ENCODE measurements at regions not wholly inside any gene's neighbourhood (a gene's known extent, or its start where the extent isn't known, plus 50 kb on each side); places are given as distances from the start of the nearest gene placed in this dataset.

DNA sequence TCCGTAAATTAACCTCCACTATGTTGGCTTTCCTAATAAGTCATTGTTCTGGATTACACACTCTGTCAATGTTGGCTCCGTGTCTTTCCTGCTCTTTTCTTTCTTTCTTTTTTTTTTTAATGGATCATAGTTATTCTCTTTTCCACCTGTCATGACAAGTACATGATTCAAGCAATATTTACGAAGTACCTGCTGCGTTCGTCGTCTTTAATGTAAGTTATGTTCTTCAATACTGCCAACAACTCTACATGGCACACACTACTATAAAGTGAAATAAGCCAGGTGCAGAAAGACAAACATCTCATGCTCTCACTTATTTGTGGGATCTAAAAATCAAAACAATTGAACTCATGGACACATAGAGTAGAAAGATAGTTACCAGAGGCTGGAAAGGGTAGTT, 239.1 kb downstream of the SCG2 start:
- Mint-ChIP-seq H3K27ac (no peak overlapping the region), H3K4me3 (no peak overlapping the region), H3K4me1 (ENCODE audit: low read depth) (no peaks in the 10 kb centered on the region)

DNA sequence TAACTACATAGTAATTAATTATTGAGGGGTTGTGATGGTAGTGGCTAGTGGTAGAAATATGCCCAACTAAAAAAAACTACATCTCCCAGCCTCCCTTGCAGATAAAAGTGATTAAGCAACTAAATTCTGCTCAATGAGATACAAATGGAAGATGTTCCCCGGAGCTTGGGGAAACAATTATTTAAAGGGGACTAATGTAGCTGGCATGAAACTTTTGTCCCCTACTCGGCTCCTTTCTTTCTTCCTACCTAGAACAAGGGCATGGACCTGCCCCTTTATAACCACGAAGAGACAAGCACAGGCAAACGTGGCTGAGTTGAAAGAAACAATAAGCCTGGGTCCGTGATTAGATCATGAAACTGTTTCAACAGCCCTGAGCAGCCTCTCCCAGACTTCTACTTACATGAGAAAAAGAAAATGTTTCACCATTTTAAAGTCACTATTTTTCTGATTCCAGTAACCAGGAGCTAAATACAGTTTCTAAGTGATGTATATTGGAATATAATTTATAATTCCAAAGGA, 236.9 kb downstream of the SCG2 start:
- Mint-ChIP-seq H3K27me3 (ENCODE audit: insufficient read depth) (peaks cover 5% of the 10 kb centered on the region; the same call in 1 of the 2 replicates), H3K27ac (no peak overlapping the region), H3K4me1 (ENCODE audit: low read depth) (no peaks in the 10 kb centered on the region), H3K9me3 (peaks cover 3% of the 10 kb centered on the region; the same call in 1 of the 2 replicates), H3K36me3 (ENCODE audit: low read depth) (no peaks in the 10 kb centered on the region), H3K4me3 (no peak overlapping the region)
- no peak for DNase-seq
- TF ChIP-seq, protein P1, sequence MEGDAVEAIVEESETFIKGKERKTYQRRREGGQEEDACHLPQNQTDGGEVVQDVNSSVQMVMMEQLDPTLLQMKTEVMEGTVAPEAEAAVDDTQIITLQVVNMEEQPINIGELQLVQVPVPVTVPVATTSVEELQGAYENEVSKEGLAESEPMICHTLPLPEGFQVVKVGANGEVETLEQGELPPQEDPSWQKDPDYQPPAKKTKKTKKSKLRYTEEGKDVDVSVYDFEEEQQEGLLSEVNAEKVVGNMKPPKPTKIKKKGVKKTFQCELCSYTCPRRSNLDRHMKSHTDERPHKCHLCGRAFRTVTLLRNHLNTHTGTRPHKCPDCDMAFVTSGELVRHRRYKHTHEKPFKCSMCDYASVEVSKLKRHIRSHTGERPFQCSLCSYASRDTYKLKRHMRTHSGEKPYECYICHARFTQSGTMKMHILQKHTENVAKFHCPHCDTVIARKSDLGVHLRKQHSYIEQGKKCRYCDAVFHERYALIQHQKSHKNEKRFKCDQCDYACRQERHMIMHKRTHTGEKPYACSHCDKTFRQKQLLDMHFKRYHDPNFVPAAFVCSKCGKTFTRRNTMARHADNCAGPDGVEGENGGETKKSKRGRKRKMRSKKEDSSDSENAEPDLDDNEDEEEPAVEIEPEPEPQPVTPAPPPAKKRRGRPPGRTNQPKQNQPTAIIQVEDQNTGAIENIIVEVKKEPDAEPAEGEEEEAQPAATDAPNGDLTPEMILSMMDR (IDR thresholded peaks at IDR 0.05) = no peak

More for the DNA sequence above, 239.1 kb downstream of the SCG2 start:
- no peak for DNase-seq
- Mint-ChIP-seq H3K27me3 (ENCODE audit: insufficient read depth) (peaks cover 2% of the 10 kb centered on the region; the same call in 1 of the 2 replicates), H3K36me3 (ENCODE audit: low read depth) (no peaks in the 10 kb centered on the region), H3K9me3 (peaks cover 4% of the 10 kb centered on the region; the same call in 1 of the 2 replicates)
- TF ChIP-seq, protein P1 (IDR thresholded peaks at IDR 0.05) = no peak

DNA sequence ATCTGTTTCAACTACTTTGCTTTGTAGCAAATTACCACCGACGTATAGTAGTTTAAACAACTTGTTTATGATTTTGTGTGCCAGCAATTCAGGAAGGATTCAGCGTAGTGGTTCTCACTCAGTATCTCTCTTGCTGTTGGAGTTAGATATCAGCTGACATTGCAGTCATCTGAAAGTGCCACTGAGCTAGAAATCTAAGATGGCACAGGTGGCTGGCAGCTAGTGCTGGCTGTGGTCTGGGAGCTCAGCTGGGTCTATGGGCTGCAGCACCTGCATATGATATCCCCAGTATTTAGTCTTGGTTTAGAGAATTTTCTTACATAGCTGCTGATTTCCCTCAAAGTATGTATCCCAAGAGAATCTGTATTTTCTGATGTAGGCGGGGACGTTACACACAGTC, 235.6 kb downstream of the SCG2 start:
- Mint-ChIP-seq H3K27ac (no peak overlapping the region), H3K4me1 (ENCODE audit: low read depth) (no peaks in the 10 kb centered on the region), H3K36me3 (ENCODE audit: low read depth) (no peaks in the 10 kb centered on the region), H3K27me3 (ENCODE audit: insufficient read depth) (peaks cover 5% of the 10 kb centered on the region; the same call in 1 of the 2 replicates), H3K9me3 (no peaks in the 10 kb centered on the region), H3K4me3 (no peak overlapping the region)
- DNase-seq = no peak
- TF ChIP-seq, protein P1 (IDR thresholded peaks at IDR 0.05) = no peak

DNA sequence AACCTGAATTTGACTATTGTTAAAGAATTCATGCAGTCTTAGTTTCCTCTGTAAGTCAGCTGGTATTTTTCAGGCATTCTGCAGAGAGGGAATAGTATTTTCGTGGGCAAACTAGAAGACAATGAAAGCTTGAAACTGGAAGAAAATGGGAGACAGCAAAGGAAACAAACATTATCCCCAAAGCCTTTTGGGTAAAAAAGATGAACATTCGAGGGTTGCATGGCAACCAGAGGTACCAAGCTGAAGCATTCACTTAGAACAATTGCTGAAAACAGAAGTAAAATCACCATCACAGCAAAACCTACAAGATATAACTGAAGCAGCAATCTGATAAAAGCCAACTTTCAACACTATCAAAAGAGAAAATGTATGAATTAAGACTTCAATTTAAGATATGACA, 233.7 kb downstream of the SCG2 start:
- Mint-ChIP-seq H3K9me3 (no peaks in the 10 kb centered on the region), H3K4me3 (no peak overlapping the region), H3K4me1 (ENCODE audit: low read depth) (no peaks in the 10 kb centered on the region), H3K27me3 (ENCODE audit: insufficient read depth) (peaks cover 6% of the 10 kb centered on the region; the same call in 1 of the 2 replicates), H3K36me3 (ENCODE audit: low read depth) (no peaks in the 10 kb centered on the region), H3K27ac (no peak overlapping the region)
- TF ChIP-seq, protein P1 (IDR thresholded peaks at IDR 0.05) = no peak
- DNase-seq = no peak

DNA sequence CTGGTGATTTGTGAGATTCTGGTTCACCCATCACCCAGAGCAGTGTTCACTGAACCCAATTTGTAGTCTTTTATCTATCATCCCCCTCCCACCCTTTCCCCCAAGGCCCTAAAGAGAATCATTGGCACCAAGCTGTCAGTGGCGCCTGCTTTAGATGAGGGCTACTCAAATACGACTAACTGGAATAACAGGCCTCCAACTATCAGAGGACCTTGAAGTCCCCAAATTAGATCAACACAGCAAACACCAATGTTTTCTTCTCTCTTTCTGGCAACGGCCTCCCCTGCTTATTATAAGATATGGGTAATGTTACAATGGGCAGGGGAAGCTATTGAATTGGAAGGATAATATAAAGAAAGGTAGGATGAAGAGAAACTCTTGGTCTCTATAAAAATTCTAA, 232.3 kb downstream of the SCG2 start:
- peaks cover 6% of the 10 kb centered on the region; the same call in 1 of the 2 replicates for H3K27me3 Mint-ChIP-seq (ENCODE audit: insufficient read depth)
- TF ChIP-seq, protein P1 (IDR thresholded peaks at IDR 0.05) = no peak
- no peaks in the 10 kb centered on the region for H3K4me1 Mint-ChIP-seq (ENCODE audit: low read depth)
- no peaks in the 10 kb centered on the region for H3K9me3 Mint-ChIP-seq
- no peak overlapping the region for H3K27ac Mint-ChIP-seq
- no peaks in the 10 kb centered on the region for H3K36me3 Mint-ChIP-seq (ENCODE audit: low read depth)
- H3K4me3 Mint-ChIP-seq = no peak overlapping the region
- no peak for DNase-seq

All from HFFc6 (cell line).